PC-3 (cell line): ENCODE measurements at regions not wholly inside any gene's neighbourhood (a gene's known extent, or its start where the extent isn't known, plus 50 kb on each side); places are given as distances from the start of the nearest gene placed in this dataset.

Experiments
- EZH2 ChIP-seq: fragments of 300-600 bp; sonication (generic); IDR thresholded peaks from one replicate; pipeline ENCODE4 v1.6.1; 2017; ENCODE audit warnings: antibody characterized with exemption, mild to moderate bottlenecking, low read length; ENCODE audit not compliant: unreplicated experiment
- TF ChIP-seq, protein P1 (sequence below): fragments of 300-600 bp; sonication (generic); conservative IDR thresholded peaks from 2 replicates; pipeline ENCODE4 v1.5.1; 2017; ENCODE audit warnings: antibody characterized with exemption, low read depth, mild to moderate bottlenecking, low read length

DNA sequence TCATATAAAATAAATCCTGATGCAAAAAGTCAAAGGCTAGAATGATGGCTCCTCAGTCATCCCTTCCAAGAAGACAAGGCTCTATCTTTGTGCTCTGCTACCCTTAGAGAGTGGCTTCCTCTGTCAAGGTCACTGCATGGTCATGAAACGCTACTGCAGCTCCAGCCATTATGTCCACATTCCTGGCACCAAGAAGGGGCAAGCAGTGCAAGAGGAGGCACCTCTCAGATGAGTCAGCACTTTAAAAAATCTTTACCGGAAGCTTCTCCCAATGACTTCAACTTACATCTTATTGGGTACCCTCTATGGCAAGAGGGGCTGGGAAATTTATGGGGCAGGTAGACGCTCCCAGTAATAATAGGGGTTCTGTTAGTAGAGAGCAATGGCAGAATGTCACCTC is 129.5 kb upstream of the CPEB4 start:
- no peak for TF ChIP-seq EZH2
- TF ChIP-seq, protein P1, sequence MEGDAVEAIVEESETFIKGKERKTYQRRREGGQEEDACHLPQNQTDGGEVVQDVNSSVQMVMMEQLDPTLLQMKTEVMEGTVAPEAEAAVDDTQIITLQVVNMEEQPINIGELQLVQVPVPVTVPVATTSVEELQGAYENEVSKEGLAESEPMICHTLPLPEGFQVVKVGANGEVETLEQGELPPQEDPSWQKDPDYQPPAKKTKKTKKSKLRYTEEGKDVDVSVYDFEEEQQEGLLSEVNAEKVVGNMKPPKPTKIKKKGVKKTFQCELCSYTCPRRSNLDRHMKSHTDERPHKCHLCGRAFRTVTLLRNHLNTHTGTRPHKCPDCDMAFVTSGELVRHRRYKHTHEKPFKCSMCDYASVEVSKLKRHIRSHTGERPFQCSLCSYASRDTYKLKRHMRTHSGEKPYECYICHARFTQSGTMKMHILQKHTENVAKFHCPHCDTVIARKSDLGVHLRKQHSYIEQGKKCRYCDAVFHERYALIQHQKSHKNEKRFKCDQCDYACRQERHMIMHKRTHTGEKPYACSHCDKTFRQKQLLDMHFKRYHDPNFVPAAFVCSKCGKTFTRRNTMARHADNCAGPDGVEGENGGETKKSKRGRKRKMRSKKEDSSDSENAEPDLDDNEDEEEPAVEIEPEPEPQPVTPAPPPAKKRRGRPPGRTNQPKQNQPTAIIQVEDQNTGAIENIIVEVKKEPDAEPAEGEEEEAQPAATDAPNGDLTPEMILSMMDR = no peak
